ENCODE measurements at regions not wholly inside any gene's neighbourhood (a gene's known extent, or its start where the extent isn't known, plus 50 kb on each side); places are given as distances from the start of the nearest gene placed in this dataset.

DNA sequence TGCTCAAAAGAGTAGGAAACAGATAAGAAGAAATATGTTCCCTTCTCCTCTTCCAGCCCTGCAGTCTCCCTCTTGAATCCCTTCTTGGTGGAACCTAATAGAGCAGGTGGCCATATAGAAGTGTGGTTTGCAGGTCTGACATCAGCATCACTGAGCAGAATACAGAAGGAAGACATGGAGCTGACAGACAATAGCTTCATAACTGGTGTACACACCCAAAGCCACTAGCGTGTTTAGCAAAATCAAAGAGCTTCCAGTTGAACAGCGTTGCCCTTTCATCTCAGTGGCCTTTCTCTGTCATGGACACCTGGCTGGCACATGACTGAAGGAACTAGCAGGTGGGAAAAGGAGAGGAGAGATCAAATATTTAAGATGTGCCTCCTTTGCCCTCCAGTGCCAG is 245.5 kb downstream of the BAMBI start (continued):
- TF ChIP-seq, protein P1, sequence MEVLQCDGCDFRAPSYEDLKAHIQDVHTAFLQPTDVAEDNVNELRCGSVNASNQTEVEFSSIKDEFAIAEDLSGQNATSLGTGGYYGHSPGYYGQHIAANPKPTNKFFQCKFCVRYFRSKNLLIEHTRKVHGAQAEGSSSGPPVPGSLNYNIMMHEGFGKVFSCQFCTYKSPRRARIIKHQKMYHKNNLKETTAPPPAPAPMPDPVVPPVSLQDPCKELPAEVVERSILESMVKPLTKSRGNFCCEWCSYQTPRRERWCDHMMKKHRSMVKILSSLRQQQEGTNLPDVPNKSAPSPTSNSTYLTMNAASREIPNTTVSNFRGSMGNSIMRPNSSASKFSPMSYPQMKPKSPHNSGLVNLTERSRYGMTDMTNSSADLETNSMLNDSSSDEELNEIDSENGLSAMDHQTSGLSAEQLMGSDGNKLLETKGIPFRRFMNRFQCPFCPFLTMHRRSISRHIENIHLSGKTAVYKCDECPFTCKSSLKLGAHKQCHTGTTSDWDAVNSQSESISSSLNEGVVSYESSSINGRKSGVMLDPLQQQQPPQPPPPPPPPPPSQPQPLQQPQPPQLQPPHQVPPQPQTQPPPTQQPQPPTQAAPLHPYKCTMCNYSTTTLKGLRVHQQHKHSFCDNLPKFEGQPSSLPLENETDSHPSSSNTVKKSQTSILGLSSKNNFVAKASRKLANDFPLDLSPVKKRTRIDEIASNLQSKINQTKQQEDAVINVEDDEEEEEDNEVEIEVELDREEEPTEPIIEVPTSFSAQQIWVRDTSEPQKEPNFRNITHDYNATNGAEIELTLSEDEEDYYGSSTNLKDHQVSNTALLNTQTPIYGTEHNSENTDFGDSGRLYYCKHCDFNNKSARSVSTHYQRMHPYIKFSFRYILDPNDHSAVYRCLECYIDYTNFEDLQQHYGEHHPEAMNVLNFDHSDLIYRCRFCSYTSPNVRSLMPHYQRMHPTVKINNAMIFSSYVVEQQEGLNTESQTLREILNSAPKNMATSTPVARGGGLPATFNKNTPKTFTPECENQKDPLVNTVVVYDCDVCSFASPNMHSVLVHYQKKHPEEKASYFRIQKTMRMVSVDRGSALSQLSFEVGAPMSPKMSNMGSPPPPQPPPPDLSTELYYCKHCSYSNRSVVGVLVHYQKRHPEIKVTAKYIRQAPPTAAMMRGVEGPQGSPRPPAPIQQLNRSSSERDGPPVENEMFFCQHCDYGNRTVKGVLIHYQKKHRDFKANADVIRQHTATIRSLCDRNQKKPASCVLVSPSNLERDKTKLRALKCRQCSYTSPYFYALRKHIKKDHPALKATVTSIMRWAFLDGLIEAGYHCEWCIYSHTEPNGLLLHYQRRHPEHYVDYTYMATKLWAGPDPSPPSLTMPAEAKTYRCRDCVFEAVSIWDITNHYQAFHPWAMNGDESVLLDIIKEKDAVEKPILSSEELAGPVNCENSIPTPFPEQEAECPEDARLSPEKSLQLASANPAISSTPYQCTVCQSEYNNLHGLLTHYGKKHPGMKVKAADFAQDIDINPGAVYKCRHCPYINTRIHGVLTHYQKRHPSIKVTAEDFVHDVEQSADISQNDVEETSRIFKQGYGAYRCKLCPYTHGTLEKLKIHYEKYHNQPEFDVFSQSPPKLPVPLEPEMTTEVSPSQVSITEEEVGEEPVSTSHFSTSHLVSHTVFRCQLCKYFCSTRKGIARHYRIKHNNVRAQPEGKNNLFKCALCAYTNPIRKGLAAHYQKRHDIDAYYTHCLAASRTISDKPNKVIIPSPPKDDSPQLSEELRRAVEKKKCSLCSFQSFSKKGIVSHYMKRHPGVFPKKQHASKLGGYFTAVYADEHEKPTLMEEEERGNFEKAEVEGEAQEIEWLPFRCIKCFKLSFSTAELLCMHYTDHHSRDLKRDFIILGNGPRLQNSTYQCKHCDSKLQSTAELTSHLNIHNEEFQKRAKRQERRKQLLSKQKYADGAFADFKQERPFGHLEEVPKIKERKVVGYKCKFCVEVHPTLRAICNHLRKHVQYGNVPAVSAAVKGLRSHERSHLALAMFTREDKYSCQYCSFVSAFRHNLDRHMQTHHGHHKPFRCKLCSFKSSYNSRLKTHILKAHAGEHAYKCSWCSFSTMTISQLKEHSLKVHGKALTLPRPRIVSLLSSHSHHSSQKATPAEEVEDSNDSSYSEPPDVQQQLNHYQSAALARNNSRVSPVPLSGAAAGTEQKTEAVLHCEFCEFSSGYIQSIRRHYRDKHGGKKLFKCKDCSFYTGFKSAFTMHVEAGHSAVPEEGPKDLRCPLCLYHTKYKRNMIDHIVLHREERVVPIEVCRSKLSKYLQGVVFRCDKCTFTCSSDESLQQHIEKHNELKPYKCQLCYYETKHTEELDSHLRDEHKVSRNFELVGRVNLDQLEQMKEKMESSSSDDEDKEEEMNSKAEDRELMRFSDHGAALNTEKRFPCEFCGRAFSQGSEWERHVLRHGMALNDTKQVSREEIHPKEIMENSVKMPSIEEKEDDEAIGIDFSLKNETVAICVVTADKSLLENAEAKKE (CRISPR knock-in tag; IDR thresholded peaks at IDR 0.05): no peak
- TF ChIP-seq, protein P2, sequence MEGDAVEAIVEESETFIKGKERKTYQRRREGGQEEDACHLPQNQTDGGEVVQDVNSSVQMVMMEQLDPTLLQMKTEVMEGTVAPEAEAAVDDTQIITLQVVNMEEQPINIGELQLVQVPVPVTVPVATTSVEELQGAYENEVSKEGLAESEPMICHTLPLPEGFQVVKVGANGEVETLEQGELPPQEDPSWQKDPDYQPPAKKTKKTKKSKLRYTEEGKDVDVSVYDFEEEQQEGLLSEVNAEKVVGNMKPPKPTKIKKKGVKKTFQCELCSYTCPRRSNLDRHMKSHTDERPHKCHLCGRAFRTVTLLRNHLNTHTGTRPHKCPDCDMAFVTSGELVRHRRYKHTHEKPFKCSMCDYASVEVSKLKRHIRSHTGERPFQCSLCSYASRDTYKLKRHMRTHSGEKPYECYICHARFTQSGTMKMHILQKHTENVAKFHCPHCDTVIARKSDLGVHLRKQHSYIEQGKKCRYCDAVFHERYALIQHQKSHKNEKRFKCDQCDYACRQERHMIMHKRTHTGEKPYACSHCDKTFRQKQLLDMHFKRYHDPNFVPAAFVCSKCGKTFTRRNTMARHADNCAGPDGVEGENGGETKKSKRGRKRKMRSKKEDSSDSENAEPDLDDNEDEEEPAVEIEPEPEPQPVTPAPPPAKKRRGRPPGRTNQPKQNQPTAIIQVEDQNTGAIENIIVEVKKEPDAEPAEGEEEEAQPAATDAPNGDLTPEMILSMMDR (conservative IDR thresholded peaks at IDR 0.05; ENCODE audit: low read depth in 2 of 2): no peak
- TF ChIP-seq, protein P3, sequence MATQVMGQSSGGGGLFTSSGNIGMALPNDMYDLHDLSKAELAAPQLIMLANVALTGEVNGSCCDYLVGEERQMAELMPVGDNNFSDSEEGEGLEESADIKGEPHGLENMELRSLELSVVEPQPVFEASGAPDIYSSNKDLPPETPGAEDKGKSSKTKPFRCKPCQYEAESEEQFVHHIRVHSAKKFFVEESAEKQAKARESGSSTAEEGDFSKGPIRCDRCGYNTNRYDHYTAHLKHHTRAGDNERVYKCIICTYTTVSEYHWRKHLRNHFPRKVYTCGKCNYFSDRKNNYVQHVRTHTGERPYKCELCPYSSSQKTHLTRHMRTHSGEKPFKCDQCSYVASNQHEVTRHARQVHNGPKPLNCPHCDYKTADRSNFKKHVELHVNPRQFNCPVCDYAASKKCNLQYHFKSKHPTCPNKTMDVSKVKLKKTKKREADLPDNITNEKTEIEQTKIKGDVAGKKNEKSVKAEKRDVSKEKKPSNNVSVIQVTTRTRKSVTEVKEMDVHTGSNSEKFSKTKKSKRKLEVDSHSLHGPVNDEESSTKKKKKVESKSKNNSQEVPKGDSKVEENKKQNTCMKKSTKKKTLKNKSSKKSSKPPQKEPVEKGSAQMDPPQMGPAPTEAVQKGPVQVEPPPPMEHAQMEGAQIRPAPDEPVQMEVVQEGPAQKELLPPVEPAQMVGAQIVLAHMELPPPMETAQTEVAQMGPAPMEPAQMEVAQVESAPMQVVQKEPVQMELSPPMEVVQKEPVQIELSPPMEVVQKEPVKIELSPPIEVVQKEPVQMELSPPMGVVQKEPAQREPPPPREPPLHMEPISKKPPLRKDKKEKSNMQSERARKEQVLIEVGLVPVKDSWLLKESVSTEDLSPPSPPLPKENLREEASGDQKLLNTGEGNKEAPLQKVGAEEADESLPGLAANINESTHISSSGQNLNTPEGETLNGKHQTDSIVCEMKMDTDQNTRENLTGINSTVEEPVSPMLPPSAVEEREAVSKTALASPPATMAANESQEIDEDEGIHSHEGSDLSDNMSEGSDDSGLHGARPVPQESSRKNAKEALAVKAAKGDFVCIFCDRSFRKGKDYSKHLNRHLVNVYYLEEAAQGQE (IDR thresholded peaks at IDR 0.05; ENCODE audit: unreplicated experiment): no peak
- no peak for TF ChIP-seq EZH2phosphoT487 (IDR thresholded peaks at IDR 0.05; ENCODE audit: unreplicated experiment)
- TF ChIP-seq JUNB (IDR thresholded peaks at IDR 0.05; ENCODE audit: unreplicated experiment): no peak
- TF ChIP-seq ZNF331 (CRISPR knock-in tag; IDR thresholded peaks at IDR 0.05; ENCODE audit: low read depth): no peak

All from GM23338 (cell line).